NCI-H226 (cell line): ENCODE measurements at regions not wholly inside any gene's neighbourhood (a gene's known extent, or its start where the extent isn't known, plus 50 kb on each side); places are given as distances from the start of the nearest gene placed in this dataset.
A peak's percentile ranks its signal among the peaks of the same experiment; 100 is the strongest.
"Not testable (repeated sequence)": the region's sequence is repeated elsewhere in the genome, so short reads cannot be mapped to it uniquely, and the experiment has no call there.

ENCODE experiments used
- DNase-seq: peaks from one replicate; pipeline ENCODE4 v3.0.0-alpha.2; 2015

DNA sequence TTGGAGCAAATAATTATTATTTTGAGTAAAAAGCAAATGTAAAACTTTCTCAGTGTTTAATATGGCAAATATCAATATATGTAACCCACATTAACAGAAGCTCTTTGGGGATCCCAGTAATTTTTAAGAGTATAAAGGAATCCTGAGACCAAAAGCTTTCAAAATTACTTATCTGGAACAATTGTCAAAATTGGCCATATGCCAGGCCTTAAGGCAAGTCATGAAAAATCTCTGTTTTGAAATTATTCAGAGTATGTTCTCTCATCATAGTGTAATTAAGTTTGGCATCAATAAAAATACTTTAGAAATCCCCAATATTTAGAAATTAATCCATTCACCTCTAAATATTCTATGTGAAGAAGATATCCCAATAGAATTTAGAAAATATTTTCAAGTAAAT lies 225.3 kb upstream of the ARL4C start:
- no peak for DNase-seq

DNA sequence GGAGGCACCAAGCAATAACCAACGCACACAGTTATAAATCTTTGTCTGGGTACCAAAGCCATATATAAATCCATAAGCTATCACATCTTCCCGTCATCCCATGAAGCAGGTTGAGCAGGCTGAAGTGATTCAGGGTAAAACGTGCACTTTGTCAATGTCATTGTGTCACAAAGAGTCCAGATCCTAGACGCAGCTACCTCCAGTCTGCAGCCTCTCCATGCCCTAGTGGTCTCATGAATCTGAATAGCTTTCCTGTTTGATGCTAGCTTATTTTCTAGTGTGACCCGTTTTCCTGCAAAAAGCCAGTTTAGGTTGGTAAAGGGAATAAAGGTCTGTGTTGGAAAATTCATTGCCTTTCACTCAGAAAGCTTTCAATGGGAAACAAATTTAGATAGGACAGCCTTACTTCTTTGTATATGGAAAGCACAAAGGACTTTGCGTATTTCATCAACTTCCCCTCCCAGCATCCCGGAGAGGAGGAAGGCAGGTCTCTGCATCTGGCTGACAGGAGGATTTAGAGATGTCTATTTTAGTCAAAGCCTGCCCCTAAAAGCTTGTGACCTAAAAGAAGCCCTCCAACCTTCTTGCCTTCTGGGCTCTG lies 222.3 kb upstream of the ARL4C start:
- DNase-seq, result no peak

DNA sequence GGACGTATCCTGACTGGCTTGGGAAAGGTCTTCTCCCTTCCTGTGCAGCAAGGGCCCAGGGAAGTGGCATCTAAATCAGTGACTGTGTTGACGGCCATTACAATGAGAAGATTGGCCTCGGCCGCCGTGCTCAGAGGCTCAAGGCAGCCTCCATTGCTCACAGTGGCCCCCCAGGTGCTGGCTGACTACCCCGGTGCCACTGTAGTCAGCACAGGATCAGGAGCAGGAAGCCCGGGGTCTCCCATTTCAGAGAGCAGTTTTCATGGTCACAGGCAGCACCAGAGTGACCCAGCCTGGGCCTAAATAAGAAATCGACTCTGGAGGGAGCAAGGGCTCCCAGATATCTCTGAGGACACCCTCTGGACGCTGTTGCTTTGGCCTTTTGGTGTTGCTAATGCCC lies 219.4 kb upstream of the ARL4C start:
- no peak for DNase-seq

DNA sequence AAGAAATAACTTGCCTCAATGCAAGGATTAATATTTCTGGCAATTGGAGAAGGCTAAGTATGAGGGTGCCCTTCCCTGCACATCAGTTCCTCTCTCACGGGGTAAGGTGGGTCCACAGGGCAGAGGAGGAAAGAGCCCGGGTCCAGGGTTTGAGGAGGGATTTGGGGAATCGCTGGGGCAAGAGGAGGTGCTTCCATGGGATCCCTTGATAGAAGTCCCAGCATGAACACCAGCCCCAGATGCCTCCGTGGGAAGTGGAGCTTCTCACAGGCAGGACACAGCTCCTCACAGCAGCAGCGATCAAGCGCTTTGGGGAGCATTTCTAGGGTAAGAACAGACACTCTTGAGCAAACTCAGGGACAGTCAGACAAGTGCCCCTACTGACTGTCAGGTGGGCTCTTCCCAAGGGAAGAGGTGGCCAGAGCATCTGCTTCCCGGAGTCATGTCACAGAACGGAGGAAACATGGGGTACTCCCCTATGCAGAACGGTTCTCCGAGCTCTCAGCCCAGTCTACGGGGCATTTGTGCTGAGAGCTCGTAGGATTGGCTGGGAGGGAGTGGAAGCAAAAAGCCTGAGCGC lies 218.9 kb upstream of the ARL4C start:
- no peak for DNase-seq

DNA sequence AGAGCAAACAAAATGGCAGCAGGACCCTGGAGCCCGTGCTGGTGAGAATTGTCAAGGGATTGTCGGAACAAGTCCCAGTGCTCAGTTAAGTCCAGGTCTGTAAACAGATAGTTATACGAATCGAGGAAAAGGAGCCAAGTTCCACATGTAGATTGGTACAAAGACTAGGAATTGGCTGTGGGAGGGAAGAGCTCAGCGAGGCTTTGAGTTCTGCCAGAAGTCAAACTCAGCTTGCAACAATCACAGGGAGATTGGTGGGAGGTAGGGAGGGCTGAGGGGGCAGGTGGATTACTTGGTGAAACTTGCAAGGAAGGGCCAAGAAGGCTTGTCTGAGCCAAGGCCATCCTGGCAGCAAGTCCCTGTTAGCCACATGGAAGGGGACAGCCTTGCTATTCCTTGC lies 217.8 kb upstream of the ARL4C start:
- no peak for DNase-seq

DNA sequence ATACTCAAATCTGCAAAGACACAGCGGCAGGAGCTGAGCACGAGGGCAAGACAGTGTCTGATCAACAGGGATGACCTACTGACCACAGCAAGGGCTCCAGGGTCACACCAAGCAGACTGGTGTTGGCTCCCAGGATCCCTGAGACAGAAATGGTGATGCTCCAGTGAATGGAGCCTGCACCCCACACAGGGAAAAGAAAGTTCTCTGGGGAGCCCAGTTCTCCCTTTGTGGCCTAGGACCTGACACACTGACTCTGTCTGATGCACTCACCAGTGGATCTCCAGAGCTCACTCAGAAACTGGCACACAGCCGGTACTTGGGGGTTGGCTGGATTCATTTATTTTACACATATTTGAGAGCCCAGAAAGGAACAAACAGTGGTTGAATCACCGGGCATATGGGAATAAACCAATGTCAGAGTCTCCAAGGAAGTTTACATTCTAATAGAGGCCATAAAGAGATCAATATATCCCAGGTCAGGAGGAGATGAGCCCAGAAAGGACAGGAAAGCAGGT lies 215.6 kb upstream of the ARL4C start:
- DNase-seq, result no peak

DNA sequence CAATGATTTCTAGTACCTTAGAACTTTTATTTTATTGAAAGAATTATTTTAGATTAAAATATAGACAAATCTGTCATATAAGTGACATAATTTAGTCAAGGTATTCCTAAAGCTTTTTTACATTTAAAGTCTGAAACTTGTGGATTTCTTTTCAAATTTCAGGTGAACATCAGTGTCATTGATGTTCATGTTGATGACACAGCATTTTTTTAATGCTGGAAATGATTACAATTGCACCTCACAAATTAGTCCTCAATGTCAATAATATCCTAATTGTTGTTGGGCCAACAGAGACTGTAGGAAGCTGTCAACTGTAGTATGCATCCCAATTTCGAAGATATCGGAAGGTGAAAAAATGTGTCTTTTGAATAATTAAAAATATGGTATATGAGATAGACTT lies 214.4 kb upstream of the ARL4C start:
- no peak for DNase-seq

DNA sequence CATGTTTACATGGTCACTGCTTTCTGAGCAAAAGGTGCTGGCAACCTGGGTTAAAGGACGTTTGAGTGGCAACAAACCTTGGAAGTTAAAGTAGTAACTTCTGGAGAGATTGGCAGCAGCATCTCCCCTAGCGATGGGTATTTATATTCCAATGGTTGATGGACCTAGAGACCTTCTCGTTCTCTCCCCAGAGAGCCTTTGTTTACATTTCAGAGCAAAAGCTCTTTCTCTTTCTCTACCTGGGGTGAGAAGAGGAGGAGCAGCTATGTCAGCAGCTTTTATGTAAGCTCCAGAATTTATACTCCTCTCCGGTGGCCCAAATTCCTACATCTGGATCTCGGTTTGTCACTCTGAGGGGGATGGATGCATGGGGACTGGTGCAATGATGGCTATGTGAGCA lies 213.7 kb upstream of the ARL4C start:
- DNase-seq, result no peak

DNA sequence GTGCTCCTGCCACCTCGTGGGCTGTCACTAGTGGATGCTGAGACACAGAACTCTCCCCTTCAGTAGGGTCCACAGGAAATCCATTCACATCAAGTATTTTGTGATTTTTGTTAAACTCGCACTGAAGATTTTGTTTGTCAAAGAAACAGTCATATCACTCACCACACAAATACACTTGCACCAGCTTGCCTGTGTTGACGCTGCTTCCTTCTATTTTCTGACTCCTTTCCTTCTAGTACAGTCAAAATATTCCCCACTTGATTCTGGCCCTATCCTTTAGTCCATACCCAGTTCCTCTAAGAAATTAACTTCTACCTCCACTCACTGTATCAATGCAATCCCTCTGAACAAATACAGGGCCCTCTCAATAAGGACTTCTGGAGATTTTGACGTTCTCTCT lies 213.2 kb upstream of the ARL4C start:
- no peak for DNase-seq

DNA sequence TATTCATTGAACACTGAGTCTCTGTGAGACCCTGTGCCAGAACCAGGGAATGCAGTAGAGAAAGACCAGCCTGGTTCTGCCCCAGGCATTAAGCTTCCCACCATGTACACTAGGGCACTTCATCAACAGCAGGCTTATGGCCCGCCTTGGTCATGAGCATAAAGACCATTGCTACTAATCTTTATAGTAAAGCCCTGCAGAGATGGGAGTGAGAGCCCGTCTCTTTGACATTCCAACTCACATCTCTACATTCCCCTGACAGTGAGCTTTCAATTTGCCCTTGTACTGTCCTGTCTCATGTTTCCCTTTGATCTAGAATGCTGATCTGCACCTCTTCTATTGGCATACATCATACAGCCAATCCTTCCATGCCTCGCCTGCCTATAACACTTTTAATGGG lies 211.8 kb upstream of the ARL4C start:
- DNase-seq, result no peak

DNA sequence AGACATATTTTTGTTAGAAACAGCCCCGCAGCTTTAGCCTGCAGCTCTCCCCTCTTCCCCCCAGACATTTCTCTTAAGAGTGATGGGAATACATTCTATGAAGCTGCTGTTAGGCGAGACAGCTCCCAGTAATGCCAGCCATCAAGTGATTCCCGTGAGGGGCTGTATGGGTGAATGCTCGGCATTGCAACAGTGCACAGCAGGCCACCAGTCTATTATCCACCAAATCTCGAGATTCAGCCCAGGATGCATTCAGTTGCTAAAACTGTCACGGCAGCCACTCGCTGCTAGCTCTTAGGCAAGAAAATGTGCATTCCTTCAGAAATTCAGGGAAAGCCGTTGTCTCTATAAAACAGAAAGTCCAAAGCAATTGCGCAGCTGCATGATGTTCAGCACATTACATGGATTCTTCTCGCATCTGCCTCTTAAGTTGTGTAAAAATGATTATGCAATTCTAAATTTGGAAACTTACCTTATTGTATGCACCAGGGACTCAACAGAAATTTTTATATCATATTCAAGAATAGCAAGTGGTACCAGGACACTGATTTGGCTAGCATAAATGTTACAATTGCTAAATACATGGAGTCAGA lies 211.3 kb upstream of the ARL4C start:
- no peak for DNase-seq

DNA sequence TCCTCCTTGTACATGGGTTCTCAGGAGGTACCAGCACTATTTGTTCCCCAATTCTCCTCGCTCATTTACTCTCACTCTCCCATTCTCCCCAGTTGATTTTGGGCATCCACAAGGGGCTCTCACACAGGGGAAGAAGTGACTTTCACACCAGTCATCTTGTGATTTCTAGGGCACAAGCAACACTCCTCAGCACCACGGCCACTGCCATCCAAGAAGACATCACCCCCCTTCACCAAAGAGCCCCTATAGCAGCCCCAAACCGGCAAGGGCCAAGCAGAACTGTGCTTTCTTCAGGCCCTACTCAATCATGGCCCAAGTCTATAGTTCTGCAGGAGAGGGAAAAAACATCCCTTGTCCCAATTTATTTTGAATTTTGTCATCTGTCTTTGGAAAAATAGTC lies 209.2 kb upstream of the ARL4C start:
- DNase-seq, result no peak

DNA sequence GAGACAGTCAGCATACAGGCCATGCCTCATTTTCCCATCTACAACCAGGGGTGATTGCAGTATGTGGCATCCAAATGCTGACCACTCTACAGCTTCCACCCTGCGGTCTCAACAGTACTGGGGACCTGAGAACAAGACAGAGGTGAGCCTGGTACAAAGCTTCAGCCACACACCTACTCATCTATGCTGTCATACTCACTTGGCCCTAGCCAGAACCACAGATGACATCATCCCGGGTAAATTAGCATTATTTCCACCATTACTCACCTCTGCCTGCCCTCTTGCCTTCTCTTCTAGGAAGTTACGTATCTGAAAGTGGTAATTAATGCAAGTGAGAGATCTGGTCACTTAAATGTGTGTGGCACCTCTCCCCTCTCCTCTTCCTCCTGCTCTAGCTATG lies 208.2 kb upstream of the ARL4C start:
- DNase-seq, result peak; percentile 54

DNA sequence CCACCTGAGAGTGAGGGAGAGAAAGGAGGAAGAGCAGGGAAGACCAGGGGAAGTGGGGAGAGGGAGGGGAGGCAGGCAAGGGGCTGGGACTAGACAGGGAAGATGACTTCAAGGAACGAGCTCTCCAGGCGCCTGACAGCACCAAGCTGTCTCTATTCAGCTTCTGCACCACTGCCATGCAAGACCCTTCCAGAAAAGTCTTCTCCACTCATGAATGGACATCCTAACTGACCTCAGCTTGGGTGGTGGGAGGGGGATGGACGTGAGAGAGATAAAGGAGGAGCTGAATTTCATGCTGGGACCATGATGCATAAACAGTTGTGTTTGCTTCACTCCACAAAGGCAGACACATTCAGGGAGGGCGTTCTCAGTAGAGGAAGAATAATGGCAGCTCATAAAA lies 206.4 kb upstream of the ARL4C start:
- DNase-seq, result no peak

DNA sequence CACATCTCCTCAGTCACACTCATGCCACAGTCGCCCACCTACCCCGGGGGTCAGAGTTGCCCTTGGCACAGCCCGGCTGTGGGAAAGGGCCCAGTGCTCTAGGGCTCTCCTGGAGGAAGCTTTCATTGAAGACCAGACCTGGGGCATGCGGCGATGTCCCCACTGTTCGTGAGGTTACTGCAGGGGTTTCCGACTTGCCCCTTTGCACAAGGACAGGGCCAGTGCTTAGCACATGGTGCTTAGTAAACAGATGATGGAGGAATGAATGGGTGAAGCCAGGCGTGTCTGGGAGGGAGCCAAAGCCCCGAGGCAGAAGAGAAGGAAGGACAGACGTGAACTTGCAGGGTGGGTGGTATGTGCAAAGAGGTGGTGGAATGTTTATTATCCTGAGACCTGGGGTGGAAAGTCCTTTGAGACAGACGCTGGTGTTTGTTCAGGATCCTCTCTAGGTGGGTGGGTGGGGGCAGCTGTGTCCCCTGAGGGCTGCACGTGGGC lies 205.9 kb upstream of the ARL4C start:
- DNase-seq, result no peak

DNA sequence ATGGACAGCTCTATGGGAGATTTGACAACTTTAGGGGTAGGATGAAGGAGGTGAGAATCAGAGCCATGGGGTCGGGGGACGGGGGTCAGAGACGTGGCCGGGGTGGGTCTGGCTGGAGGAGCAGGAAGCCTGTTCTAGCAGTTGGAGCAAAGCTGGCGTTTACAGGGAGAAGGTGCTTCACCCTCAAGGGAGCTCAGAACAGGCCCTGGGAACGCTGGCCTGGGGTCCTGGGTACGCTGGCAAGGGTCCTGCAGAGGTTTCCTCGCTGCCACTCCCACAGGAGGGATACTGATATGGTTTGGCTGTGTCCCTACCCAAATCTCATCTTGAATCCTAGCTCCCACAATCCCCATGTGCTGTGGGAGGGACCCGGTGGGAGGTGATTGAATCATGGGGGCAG lies 205.0 kb upstream of the ARL4C start:
- no peak for DNase-seq

DNA sequence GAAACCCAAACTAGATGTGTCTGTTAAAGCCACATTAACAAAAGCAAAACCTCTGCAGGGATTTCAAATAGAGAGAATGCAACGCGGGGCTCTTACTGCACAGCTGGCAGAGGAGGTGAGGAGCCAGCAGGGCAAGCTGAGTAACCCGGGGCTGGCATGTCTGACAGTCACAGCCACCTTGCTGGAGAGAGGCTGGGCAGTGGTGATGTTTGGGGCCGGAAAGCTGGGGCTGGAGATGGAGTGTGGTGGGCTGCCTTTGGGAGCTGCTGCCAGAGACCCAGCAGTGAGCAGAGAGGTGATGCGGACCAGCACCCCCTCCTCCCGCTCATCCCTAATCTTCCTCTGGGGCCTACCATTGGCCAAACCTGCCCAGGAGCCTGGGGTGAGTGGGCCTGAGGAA lies 204.5 kb upstream of the ARL4C start:
- DNase-seq, result no peak

DNA sequence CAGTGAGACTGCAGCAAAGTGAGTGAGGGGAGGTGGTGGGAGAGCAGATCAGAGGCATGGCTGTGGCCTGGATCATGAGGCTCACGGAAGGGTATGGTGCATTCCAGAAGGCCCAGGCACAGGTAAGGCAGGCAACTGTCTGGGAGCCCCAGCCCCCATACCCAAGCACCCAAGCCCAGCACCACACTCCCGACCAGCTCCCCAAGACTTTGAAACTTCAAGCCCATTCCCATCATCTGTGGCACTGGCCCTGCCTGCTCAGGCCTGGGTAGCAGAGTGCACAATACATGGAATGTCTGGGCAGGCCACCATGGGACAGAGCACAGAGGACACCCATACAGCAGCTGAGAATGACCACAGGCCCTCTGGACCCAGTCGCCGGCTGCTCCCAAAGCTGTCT lies 202.6 kb upstream of the ARL4C start:
- DNase-seq, result no peak

DNA sequence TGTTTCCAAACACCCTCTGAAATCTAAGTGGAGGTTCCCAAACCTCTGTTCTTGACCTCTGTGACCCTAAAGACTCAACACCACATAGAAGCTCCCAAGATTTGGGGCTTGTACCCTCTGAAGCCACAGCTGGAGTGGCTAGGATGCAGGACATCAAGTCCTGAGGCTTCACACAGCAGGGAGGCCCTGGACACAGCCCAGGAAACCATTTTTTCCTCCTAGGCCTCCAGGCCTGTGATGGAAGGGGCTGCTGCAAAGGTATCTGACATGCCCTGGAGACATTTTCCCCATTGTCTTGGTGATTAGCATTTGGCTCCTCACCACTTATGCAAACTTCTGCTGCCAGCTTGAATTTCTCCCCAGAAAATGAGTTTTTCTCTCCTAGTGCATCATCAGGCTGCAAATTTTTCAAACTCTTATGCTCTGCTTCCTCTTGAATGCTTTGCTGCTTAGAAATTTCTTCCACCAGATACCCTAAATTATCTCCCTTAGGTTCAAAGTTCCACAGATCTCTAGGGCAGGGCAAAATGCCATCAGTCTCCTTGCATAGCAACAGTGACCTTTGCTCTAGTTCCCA lies 200.5 kb upstream of the ARL4C start:
- DNase-seq, result not testable (repeated sequence)

DNA sequence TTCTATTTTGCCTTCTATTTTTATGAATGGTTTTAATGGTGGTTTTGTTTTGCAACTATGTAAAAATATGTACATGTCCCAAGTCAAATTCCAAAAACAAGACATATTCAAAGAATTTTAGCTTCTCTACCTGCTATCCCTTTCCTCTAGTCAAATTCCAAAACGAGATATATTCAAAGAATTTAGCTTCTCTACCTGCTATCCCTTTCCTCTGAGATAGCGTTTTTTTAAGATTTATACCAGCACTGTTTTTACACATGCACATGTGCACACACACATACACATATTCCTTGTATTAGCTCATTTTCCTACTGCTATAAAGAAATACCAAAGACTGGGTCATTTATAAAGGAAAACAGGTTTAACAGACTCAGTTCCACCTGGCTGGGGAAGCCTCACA lies 199.1 kb upstream of the ARL4C start:
- DNase-seq, result no peak

DNA sequence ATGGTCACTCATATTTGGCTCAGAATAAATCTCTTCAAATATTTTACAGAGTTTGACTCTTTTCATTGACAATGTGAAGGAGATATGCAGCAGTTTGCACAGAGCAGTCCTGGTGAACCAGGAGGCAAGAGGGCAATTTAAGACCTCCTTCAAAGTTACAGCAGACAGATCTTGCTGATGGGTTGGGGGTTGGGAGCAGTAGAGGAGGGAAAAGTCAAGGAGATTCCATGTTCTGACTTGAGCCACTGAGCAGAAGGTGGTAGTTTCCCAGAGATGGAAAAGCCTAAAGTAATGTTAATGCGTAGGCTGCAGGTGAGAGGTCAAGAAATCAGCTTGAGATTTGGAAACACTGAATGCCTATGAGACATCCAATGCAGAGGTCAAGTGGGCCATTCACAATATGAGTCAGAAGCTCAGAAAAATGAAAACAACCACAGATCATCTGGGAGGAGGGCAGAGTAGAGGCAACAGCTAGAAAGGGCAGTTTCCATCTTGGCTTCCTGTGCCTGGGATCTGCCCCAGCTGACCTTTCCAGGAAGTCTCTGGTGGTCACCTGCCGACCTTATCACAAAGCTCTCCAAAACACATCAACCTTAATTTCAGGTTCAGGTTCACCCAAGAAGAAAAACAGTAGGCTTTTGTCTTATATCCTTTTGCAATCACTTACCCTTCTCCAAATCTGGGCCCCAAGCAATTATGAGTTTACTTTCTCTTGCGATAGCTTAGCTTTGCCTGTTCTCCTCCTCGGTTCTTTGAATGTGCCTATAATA lies 197.5 kb upstream of the ARL4C start:
- DNase-seq, result peak; percentile 64

DNA sequence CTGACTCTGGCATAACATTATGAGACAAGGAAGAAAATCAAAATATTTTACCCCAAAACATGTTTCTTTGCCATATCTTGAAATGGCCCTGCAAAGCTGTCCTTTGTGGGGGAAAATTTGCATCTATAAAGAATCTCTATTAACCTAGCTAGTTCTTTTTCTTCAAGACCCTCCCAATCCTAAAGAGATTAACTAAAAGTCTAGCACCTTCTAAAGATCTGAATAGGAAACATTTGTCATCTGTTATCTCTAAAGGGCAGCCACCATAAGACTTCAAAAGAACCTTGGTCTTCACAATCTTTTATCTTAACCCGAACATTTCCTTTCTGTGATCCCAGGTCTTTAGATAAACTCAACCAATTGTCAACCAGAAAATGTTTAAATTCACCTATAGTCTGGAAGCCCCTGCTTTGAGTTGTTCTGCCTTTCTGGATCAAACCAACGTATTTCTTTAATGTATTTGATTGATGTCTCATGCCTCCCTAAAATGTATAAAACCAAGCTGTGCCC lies 196.9 kb upstream of the ARL4C start:
- not testable (repeated sequence) for DNase-seq

DNA sequence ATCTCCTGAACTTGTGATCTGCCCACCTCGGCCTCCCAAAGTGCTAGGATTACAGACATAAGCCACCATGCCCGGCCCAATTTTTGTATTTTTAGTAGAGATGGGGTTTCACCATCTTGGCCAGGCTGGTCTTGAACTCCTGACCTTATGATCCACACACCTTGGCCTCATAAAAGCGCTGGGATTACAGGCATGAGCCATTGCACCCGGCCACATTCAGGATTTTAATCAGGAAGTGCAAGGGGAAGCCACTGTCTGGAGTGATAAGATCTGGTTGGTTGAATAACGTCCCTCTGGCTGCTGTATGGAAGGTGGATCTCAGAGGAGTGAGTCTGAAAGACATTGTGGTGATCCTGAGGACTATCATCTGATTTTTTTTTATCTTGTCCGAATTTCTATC lies 196.3 kb upstream of the ARL4C start:
- DNase-seq, result not testable (repeated sequence)
